DOHH2 (cell line): ENCODE measurements at regions not wholly inside any gene's neighbourhood (a gene's known extent, or its start where the extent isn't known, plus 50 kb on each side); places are given as distances from the start of the nearest gene placed in this dataset.

Source experiments
- H3F3A ChIP-seq: fragments of 200-600 bp; sonication (generic), shearing (Covaris generic); 2 replicates; pipeline ENCODE4 v1.6.0; 2016; ENCODE audit warnings: antibody characterized with exemption, mild to moderate bottlenecking; ENCODE audit not compliant: control insufficient read depth, insufficient read depth
- H3K27ac ChIP-seq: fragments of 200-600 bp; sonication (generic); 2 replicates; pipeline ENCODE4 v1.5.1; 2014; ENCODE audit warnings: low read depth, mild to moderate bottlenecking, low read length, moderate library complexity
- H3K27me3 ChIP-seq: fragments of 200-600 bp; sonication (generic); 2 replicates; pipeline ENCODE4 v1.6.1; 2014; ENCODE audit warnings: mild to moderate bottlenecking, low read length, mixed read lengths; ENCODE audit not compliant: control insufficient read depth
- H3K36me3 ChIP-seq: fragments of 200-600 bp; sonication (generic); 2 replicates; pipeline ENCODE4 v1.6.1; 2014; ENCODE audit warnings: mild to moderate bottlenecking, low read length, moderate library complexity, mixed read lengths; ENCODE audit not compliant: control insufficient read depth
- H3K4me1 ChIP-seq: fragments of 200-600 bp; sonication (generic); 2 replicates; pipeline ENCODE4 v1.6.1; 2014; ENCODE audit warnings: mild to moderate bottlenecking, low read length, mixed read lengths; ENCODE audit not compliant: control insufficient read depth
- H3K4me2 ChIP-seq: fragments of 200-600 bp; sonication (generic); 2 replicates; pipeline ENCODE4 v1.6.0; 2014; ENCODE audit warnings: mild to moderate bottlenecking, low read length, moderate library complexity
- H3K4me3 ChIP-seq: fragments of 200-600 bp; sonication (generic); 2 replicates; pipeline ENCODE4 v1.5.1; 2014; ENCODE audit warnings: mild to moderate bottlenecking, low read length, mixed read lengths
- H3K79me2 ChIP-seq: fragments of 200-600 bp; sonication (generic); 2 replicates; pipeline ENCODE4 v1.6.1; 2014; ENCODE audit warnings: mild to moderate bottlenecking, low read length, mixed read lengths; ENCODE audit not compliant: control insufficient read depth
- H3K9me2 ChIP-seq: fragments of 200-600 bp; sonication (generic); replicated peaks from 2 replicates; pipeline ENCODE4 v1.6.1; 2014; ENCODE audit warnings: mild to moderate bottlenecking, low read length, mixed read lengths; ENCODE audit not compliant: control insufficient read depth
- H3K9me3 ChIP-seq: fragments of 200-600 bp; sonication (generic); 2 replicates; pipeline ENCODE4 v1.6.1; 2014; ENCODE audit warnings: antibody characterized with exemption, low read length, mixed read lengths; ENCODE audit not compliant: control insufficient read depth, insufficient read depth
- H4K20me1 ChIP-seq: fragments of 200-600 bp; sonication (generic); 2 replicates; pipeline ENCODE4 v1.6.0; 2014; ENCODE audit warnings: low read depth, mild to moderate bottlenecking, antibody characterized with exemption, low read length, moderate library complexity; ENCODE audit not compliant: control insufficient read depth, insufficient read depth
- EZH2phosphoT487 ChIP-seq: fragments of 200-600 bp; sonication (generic); IDR thresholded peaks from 2 replicates; pipeline ENCODE4 v1.6.1; 2017; ENCODE audit warnings: borderline replicate concordance, mild to moderate bottlenecking, antibody characterized with exemption, low read length, moderate library complexity, mixed read lengths
- TF ChIP-seq, protein P1 (sequence below): fragments of 200-600 bp; sonication (generic); IDR thresholded peaks from one replicate; pipeline ENCODE4 v1.5.1; 2014; ENCODE audit warnings: antibody characterized with exemption, mild to moderate bottlenecking, low read depth, low read length; ENCODE audit not compliant: poor library complexity, severe bottlenecking

DNA sequence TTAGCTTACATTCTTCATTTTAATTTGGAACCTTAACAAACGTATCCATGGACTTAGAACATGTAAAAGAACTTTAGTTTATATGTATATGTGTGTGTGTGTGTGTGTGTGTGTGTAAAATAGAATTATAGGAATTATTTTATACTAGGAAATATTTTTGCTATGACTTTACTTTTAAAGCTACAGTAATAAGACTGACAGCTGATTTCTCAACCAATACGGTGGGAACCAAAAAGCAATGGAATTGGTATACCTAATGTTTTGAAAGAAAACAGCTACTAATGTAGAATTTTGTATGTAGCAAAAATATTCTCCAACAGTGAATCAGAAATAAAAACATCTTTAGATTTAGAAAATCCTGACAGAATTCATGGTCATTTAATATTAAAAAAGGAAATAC, 146.5 kb upstream of the ARL4C start:
- no peaks in the 10 kb centered on the region for H3K79me2 ChIP-seq
- H3K4me2 ChIP-seq: no peak overlapping the region
- no peak overlapping the region for H3K27ac ChIP-seq
- 0 out of 2 replicates have a peak, but pooled peaks cover 6% of the 10 kb centered on the region for H3K9me3 ChIP-seq
- TF ChIP-seq EZH2phosphoT487: no peak
- TF ChIP-seq, protein P1, sequence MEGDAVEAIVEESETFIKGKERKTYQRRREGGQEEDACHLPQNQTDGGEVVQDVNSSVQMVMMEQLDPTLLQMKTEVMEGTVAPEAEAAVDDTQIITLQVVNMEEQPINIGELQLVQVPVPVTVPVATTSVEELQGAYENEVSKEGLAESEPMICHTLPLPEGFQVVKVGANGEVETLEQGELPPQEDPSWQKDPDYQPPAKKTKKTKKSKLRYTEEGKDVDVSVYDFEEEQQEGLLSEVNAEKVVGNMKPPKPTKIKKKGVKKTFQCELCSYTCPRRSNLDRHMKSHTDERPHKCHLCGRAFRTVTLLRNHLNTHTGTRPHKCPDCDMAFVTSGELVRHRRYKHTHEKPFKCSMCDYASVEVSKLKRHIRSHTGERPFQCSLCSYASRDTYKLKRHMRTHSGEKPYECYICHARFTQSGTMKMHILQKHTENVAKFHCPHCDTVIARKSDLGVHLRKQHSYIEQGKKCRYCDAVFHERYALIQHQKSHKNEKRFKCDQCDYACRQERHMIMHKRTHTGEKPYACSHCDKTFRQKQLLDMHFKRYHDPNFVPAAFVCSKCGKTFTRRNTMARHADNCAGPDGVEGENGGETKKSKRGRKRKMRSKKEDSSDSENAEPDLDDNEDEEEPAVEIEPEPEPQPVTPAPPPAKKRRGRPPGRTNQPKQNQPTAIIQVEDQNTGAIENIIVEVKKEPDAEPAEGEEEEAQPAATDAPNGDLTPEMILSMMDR: no peak
- no peak overlapping the region for H3K4me3 ChIP-seq
- no peaks in the 10 kb centered on the region for H3F3A ChIP-seq
- no peaks in the 10 kb centered on the region for H3K27me3 ChIP-seq
- H3K9me2 ChIP-seq: no peaks in the 10 kb centered on the region
- no peaks in the 10 kb centered on the region for H3K4me1 ChIP-seq
- H3K36me3 ChIP-seq: no peaks in the 10 kb centered on the region
- no peaks in the 10 kb centered on the region for H4K20me1 ChIP-seq

DNA sequence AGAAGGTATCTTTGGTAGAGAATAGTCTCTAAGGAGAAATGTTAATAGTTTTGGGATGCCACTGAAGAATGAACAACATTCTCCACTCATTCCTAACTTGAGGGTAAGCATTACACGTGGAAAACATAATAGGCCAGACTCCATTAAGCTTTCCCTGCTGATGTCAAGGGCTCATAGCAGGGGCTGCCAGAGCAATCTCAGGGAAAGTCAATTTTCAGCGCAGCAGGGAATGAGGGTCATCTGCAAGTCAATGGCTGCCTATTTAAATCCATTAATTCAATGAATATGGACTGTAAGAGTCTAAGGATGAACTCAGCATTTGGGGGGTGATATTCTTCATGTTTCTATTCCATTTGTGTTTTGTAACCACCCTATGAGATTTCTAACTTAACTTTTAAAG, 144.2 kb upstream of the ARL4C start:
- H3K79me2 ChIP-seq: no peaks in the 10 kb centered on the region
- H3K4me3 ChIP-seq: no peak overlapping the region
- TF ChIP-seq EZH2phosphoT487: no peak
- TF ChIP-seq, protein P1: no peak
- no peaks in the 10 kb centered on the region for H3K27me3 ChIP-seq
- no peaks in the 10 kb centered on the region for H4K20me1 ChIP-seq
- no peaks in the 10 kb centered on the region for H3K9me2 ChIP-seq
- H3K4me1 ChIP-seq: no peaks in the 10 kb centered on the region
- H3K36me3 ChIP-seq: no peaks in the 10 kb centered on the region
- H3K4me2 ChIP-seq: no peak overlapping the region
- H3K27ac ChIP-seq: no peak overlapping the region
- 0 out of 2 replicates have a peak, but pooled peaks cover 6% of the 10 kb centered on the region for H3K9me3 ChIP-seq
- no peaks in the 10 kb centered on the region for H3F3A ChIP-seq

DNA sequence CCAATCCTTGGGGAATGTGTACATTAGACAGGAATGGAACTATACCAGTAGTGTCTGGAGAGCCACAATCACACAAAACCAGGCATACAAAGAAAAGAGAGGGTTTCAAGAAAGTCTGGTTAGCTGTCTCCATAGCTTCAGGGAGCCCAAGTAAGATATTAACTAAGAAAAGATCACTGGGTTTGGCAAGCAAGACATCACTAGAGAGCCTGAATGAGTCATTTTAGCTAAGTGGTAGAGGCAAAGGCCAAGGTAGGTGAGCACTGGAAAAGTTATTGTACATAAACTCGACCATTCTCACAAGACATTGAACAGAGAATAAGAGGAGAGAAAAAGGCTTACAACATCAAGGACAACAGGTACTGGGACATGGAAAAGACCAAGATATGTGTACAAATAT, 143.8 kb upstream of the ARL4C start:
- Histone ChIP-seq H3K4me1 (no peaks in the 10 kb centered on the region), H3K4me2 (no peak overlapping the region)

More for the DNA sequence above, 143.8 kb upstream of the ARL4C start:
- H3K27me3 ChIP-seq: no peaks in the 10 kb centered on the region
- H3K27ac ChIP-seq: no peak overlapping the region
- H3F3A ChIP-seq: no peaks in the 10 kb centered on the region
- H3K79me2 ChIP-seq: no peaks in the 10 kb centered on the region
- H3K9me3 ChIP-seq: 0 out of 2 replicates have a peak, but pooled peaks cover 6% of the 10 kb centered on the region
- H3K36me3 ChIP-seq: no peaks in the 10 kb centered on the region
- H3K9me2 ChIP-seq: no peaks in the 10 kb centered on the region
- no peak for TF ChIP-seq EZH2phosphoT487
- TF ChIP-seq, protein P1: no peak
- no peaks in the 10 kb centered on the region for H4K20me1 ChIP-seq
- H3K4me3 ChIP-seq: no peak overlapping the region
